GM23338 (cell line): ENCODE measurements at regions not wholly inside any gene's neighbourhood (a gene's known extent, or its start where the extent isn't known, plus 50 kb on each side); places are given as distances from the start of the nearest gene placed in this dataset.
"Not testable (repeated sequence)": the region's sequence is repeated elsewhere in the genome, so short reads cannot be mapped to it uniquely, and the experiment has no call there.

ENCODE experiments used
- ATAC-seq: fragments of 200-7000 bp; cut with Tn5 transposase; 3 replicates; pipeline ENCODE4 v1.9.1; 2020
- DNase-seq: peaks from one replicate; pipeline ENCODE4 v3.0.0-alpha.2; 2015; ENCODE audit warnings: low spot score
- H2AFZ ChIP-seq: fragments of 200-600 bp; sonication (generic); 2 replicates; pipeline ENCODE4 v1.8.0; 2016; ENCODE audit warnings: antibody characterized with exemption, mild to moderate bottlenecking, moderate library complexity
- H3F3A ChIP-seq: fragments of 200-600 bp; sonication (generic); replicated peaks from 2 replicates; pipeline ENCODE4 v1.8.0; 2017; ENCODE audit warnings: antibody characterized with exemption, mixed run types, low read depth
- H3K27ac ChIP-seq: fragments of 200-600 bp; sonication (generic); 2 replicates; pipeline ENCODE4 v1.6.1; 2016; ENCODE audit warnings: low read depth
- H3K27me3 ChIP-seq: fragments of 200-600 bp; sonication (generic); 2 replicates; pipeline ENCODE4 v1.8.0; 2016; ENCODE audit warnings: mild to moderate bottlenecking, mixed run types, moderate library complexity; ENCODE audit not compliant: insufficient read depth
- H3K36me3 ChIP-seq: fragments of 200-600 bp; sonication (generic); 2 replicates; pipeline ENCODE4 v1.8.0; 2016; ENCODE audit warnings: mild to moderate bottlenecking; ENCODE audit not compliant: insufficient read depth
- H3K4me1 ChIP-seq: fragments of 200-600 bp; sonication (generic); 2 replicates; pipeline ENCODE4 v1.8.0; 2016; ENCODE audit warnings: mild to moderate bottlenecking, moderate library complexity; ENCODE audit not compliant: insufficient read depth
- H3K4me2 ChIP-seq: fragments of 200-600 bp; sonication (generic); 2 replicates; pipeline ENCODE4 v1.7.1; 2017; ENCODE audit warnings: mixed run types
- H3K4me3 ChIP-seq: fragments of 200-600 bp; sonication (generic); 2 replicates; pipeline ENCODE4 v1.6.1; 2016; ENCODE audit warnings: mixed run types
- H3K79me2 ChIP-seq: fragments of 200-600 bp; sonication (generic); replicated peaks from 2 replicates; pipeline ENCODE4 v1.8.0; 2017; ENCODE audit warnings: mild to moderate bottlenecking; ENCODE audit not compliant: insufficient read depth
- H3K9me2 ChIP-seq: fragments of 200-600 bp; sonication (generic); 2 replicates; pipeline ENCODE4 v1.8.0; 2017; ENCODE audit not compliant: insufficient read depth
- H4K20me1 ChIP-seq: fragments of 200-600 bp; sonication (generic); replicated peaks from 2 replicates; pipeline ENCODE4 v1.8.0; 2017; ENCODE audit warnings: mild to moderate bottlenecking; ENCODE audit not compliant: insufficient read depth
- H3K27ac Mint-ChIP-seq: 2 replicates; pipeline ENCODE4 v1.8.0; 2020; ENCODE audit warnings: inconsistent platforms, mild to moderate bottlenecking, moderate library complexity, mixed read lengths
- H3K27me3 Mint-ChIP-seq: 3 replicates; pipeline ENCODE4 v1.8.0; 2022; ENCODE audit warnings: low read depth, mild to moderate bottlenecking, moderate library complexity, mixed read lengths, inconsistent platforms; ENCODE audit not compliant: insufficient read depth, poor library complexity
- H3K36me3 Mint-ChIP-seq: 3 replicates; pipeline ENCODE4 v1.8.0; 2021; ENCODE audit warnings: low read depth, mild to moderate bottlenecking, inconsistent platforms, moderate library complexity, mixed read lengths
- H3K4me1 Mint-ChIP-seq: 3 replicates; pipeline ENCODE4 v1.8.0; 2020; ENCODE audit warnings: mild to moderate bottlenecking, inconsistent platforms, mixed read lengths
- H3K4me3 Mint-ChIP-seq: 3 replicates; pipeline ENCODE4 v1.8.0; 2021; ENCODE audit warnings: moderate library complexity, mild to moderate bottlenecking, inconsistent platforms, mixed read lengths
- H3K9me3 Mint-ChIP-seq: 3 replicates; pipeline ENCODE4 v1.8.0; 2020; ENCODE audit warnings: moderate library complexity, mild to moderate bottlenecking, inconsistent platforms, mixed read lengths
- EZH2 ChIP-seq: fragments of 200-600 bp; sonication (generic); IDR thresholded peaks from one replicate; pipeline ENCODE4 v1.8.0; 2017; ENCODE audit warnings: antibody characterized with exemption, mild to moderate bottlenecking, low read depth; ENCODE audit not compliant: unreplicated experiment
- JUNB ChIP-seq: IDR thresholded peaks from one replicate; pipeline ENCODE4 v1.6.1; 2016; ENCODE audit warnings: antibody characterized with exemption; ENCODE audit not compliant: unreplicated experiment
- STAT1 ChIP-seq: IDR thresholded peaks from one replicate; pipeline ENCODE4 v1.6.1; 2016; ENCODE audit warnings: antibody characterized with exemption; ENCODE audit not compliant: unreplicated experiment
- ZNF331 ChIP-seq: fragments of 250-450 bp; sonication (Bioruptor Pico); IDR thresholded peaks from 2 replicates; pipeline ENCODE4 v1.5.0; 2020; ENCODE audit warnings: low read depth, mild to moderate bottlenecking, moderate library complexity
- TF ChIP-seq, protein P1 (sequence below), 2 experiments: fragments of 200-600 bp in 1 of 2; sonication (generic) in 1 of 2; conservative IDR thresholded peaks; 2 replicates each; pipeline versions ENCODE4 v1.5.1 to v1.6.1; 2016 to 2017; ENCODE audit warnings: antibody characterized with exemption in 2 of 2, low read depth in 2 of 2, mild to moderate bottlenecking in 2 of 2, moderate library complexity in 1 of 2
- TF ChIP-seq, protein P2 (sequence below): IDR thresholded peaks from 2 replicates; pipeline ENCODE4 v1.6.1; 2016; ENCODE audit warnings: antibody characterized with exemption
- TF ChIP-seq, protein P3 (sequence below): IDR thresholded peaks from one replicate; pipeline ENCODE4 v1.6.1; 2018; ENCODE audit warnings: antibody characterized with exemption; ENCODE audit not compliant: unreplicated experiment

DNA sequence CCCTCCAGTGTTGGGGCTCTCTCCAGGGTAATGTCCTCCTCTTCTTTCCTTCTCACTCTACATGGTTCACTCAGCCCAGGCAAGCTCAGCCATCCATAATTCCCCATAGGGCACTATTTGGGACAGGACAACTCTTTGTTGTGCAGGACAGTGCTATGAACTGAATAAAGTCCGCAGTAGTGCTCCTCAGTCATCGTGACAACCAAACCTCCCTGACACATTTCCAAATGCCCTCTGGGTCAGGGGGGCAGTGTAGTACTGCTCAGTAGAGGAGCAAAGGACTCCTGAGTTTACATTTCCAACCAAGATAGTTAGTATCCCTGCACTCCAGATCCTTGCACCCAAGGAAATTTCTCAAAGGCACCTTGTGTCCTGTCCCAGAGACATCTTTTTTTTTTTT is 97.4 kb upstream of the TERB2 start:
- DNase-seq, H3K4me3 Mint-ChIP-seq, H3K79me2 ChIP-seq, H3K36me3 ChIP-seq, H3K27me3 ChIP-seq, H3K4me2 ChIP-seq, H4K20me1 ChIP-seq, H3K4me1 Mint-ChIP-seq, ATAC-seq, H3K27ac ChIP-seq, H3K4me3 ChIP-seq, H3F3A ChIP-seq, H3K27ac Mint-ChIP-seq, H3K9me2 ChIP-seq, H2AFZ ChIP-seq, H3K36me3 Mint-ChIP-seq, H3K4me1 ChIP-seq, H3K27me3 Mint-ChIP-seq: not testable (repeated sequence)
- peaks cover 39% of the 10 kb centered on the region for H3K9me3 Mint-ChIP-seq

DNA sequence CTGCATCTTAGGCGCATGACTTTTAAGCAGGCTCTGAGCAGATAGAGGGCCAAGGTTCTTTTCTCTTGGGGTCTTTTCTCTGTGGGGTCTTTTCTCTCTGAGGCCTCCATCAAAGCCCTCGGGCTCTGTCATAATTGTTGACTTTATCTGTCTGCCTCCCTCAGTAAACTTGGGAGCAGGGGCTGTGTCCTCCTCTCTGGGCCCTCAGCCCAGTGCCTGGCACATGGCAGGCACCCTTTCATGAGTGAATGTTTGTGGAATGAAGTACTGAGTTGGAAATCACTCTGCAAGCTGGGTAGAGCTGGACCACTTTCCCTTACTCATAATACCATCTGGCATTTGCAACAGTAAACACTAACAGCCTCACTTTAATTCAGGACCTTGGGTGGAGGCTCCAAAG is 96.3 kb upstream of the TERB2 start:
- not testable (repeated sequence) for H3K4me1 Mint-ChIP-seq, H4K20me1 ChIP-seq, H3K4me1 ChIP-seq, H3K36me3 ChIP-seq, H2AFZ ChIP-seq, H3K4me3 ChIP-seq, H3K9me2 ChIP-seq, H3F3A ChIP-seq, DNase-seq, H3K4me3 Mint-ChIP-seq, H3K27me3 ChIP-seq, H3K4me2 ChIP-seq, H3K36me3 Mint-ChIP-seq, H3K27ac Mint-ChIP-seq, H3K27ac ChIP-seq, ATAC-seq, H3K27me3 Mint-ChIP-seq, H3K79me2 ChIP-seq
- H3K9me3 Mint-ChIP-seq, result peaks cover 46% of the 10 kb centered on the region

DNA sequence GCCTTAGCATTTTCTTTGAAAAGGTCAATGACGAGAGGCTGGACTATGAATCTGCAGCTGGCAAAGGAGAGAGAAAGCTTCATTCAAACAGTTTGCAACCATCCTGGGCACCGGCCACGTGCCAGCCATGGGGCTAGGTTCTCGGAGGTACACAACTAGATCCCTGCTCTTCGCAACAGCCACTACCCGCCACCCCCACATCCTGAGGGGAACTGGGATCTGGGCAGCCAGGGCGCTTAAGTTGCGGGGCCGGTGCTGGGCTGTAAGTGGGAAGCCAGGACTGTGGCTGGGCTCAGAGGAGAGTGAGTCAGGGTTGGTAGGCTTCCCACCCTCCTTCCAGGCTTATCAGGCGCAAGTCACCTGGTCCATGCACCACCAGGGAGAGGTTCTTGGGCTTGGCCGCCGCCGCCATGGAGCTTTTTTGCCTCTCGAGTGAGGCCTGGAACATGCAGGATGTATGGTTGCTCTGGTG is 95.0 kb upstream of the TERB2 start:
- Histone ChIP-seq H3K27me3 (no peaks in the 10 kb centered on the region), H3K9me2 (no peaks in the 10 kb centered on the region), H4K20me1 (no peaks in the 10 kb centered on the region), H3K36me3 (no peaks in the 10 kb centered on the region), H3K79me2 (no peaks in the 10 kb centered on the region), H3F3A (no peaks in the 10 kb centered on the region), H3K4me1 (no peaks in the 10 kb centered on the region), H3K4me3 (no peak overlapping the region), H2AFZ (no peak overlapping the region), H3K27ac (no peak overlapping the region), H3K4me2 (no peak overlapping the region)
- H3K27me3 Mint-ChIP-seq, result no peaks in the 10 kb centered on the region
- peaks cover 56% of the 10 kb centered on the region for H3K9me3 Mint-ChIP-seq
- H3K4me3 Mint-ChIP-seq, result no peak overlapping the region
- no peaks in the 10 kb centered on the region for H3K4me1 Mint-ChIP-seq
- ATAC-seq, result no peak
- no peak for DNase-seq
- no peak overlapping the region for H3K27ac Mint-ChIP-seq
- H3K36me3 Mint-ChIP-seq, result peaks cover 10% of the 10 kb centered on the region; the same call in 2 of the 3 replicates
- TF ChIP-seq, protein P1, sequence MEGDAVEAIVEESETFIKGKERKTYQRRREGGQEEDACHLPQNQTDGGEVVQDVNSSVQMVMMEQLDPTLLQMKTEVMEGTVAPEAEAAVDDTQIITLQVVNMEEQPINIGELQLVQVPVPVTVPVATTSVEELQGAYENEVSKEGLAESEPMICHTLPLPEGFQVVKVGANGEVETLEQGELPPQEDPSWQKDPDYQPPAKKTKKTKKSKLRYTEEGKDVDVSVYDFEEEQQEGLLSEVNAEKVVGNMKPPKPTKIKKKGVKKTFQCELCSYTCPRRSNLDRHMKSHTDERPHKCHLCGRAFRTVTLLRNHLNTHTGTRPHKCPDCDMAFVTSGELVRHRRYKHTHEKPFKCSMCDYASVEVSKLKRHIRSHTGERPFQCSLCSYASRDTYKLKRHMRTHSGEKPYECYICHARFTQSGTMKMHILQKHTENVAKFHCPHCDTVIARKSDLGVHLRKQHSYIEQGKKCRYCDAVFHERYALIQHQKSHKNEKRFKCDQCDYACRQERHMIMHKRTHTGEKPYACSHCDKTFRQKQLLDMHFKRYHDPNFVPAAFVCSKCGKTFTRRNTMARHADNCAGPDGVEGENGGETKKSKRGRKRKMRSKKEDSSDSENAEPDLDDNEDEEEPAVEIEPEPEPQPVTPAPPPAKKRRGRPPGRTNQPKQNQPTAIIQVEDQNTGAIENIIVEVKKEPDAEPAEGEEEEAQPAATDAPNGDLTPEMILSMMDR (conservative IDR thresholded peaks at IDR 0.05; ENCODE audit: low read depth in 2 of 2), result no peak
- TF ChIP-seq, protein P2, sequence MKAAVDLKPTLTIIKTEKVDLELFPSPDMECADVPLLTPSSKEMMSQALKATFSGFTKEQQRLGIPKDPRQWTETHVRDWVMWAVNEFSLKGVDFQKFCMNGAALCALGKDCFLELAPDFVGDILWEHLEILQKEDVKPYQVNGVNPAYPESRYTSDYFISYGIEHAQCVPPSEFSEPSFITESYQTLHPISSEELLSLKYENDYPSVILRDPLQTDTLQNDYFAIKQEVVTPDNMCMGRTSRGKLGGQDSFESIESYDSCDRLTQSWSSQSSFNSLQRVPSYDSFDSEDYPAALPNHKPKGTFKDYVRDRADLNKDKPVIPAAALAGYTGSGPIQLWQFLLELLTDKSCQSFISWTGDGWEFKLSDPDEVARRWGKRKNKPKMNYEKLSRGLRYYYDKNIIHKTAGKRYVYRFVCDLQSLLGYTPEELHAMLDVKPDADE, result no peak
- TF ChIP-seq ZNF331 (CRISPR knock-in tag) (no peak), EZH2 (no peak), STAT1 (no peak), JUNB (no peak)
- TF ChIP-seq, protein P3, sequence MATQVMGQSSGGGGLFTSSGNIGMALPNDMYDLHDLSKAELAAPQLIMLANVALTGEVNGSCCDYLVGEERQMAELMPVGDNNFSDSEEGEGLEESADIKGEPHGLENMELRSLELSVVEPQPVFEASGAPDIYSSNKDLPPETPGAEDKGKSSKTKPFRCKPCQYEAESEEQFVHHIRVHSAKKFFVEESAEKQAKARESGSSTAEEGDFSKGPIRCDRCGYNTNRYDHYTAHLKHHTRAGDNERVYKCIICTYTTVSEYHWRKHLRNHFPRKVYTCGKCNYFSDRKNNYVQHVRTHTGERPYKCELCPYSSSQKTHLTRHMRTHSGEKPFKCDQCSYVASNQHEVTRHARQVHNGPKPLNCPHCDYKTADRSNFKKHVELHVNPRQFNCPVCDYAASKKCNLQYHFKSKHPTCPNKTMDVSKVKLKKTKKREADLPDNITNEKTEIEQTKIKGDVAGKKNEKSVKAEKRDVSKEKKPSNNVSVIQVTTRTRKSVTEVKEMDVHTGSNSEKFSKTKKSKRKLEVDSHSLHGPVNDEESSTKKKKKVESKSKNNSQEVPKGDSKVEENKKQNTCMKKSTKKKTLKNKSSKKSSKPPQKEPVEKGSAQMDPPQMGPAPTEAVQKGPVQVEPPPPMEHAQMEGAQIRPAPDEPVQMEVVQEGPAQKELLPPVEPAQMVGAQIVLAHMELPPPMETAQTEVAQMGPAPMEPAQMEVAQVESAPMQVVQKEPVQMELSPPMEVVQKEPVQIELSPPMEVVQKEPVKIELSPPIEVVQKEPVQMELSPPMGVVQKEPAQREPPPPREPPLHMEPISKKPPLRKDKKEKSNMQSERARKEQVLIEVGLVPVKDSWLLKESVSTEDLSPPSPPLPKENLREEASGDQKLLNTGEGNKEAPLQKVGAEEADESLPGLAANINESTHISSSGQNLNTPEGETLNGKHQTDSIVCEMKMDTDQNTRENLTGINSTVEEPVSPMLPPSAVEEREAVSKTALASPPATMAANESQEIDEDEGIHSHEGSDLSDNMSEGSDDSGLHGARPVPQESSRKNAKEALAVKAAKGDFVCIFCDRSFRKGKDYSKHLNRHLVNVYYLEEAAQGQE, result no peak
